SK-N-SH treated with all-trans-retinoic acid at 6 μM for 48 hours (cell line): ENCODE measurements at regions not wholly inside any gene's neighbourhood (a gene's known extent, or its start where the extent isn't known, plus 50 kb on each side); places are given as distances from the start of the nearest gene placed in this dataset.

ENCODE experiments used
- ARNTL ChIP-seq: fragments of 450-650 bp; formaldehyde crosslinking; IDR thresholded peaks from 2 replicates; pipeline ENCODE4 v1.5.0; 2020; ENCODE audit warnings: low read depth, mild to moderate bottlenecking, moderate library complexity, borderline replicate concordance
- CREB5 ChIP-seq: fragments of 250-450 bp; sonication (Bioruptor Pico); IDR thresholded peaks from 2 replicates; pipeline ENCODE4 v1.5.1; 2020; ENCODE audit warnings: low read depth, mild to moderate bottlenecking, moderate library complexity
- CSDC2 ChIP-seq: fragments of 250-450 bp; sonication (Bioruptor Pico); IDR thresholded peaks from 2 replicates; pipeline ENCODE4 v1.5.0; 2020; ENCODE audit warnings: mild to moderate bottlenecking, moderate library complexity
- CSRNP3 ChIP-seq: fragments of 250-450 bp; sonication (Bioruptor Pico); IDR thresholded peaks from 2 replicates; pipeline ENCODE4 v1.5.1; 2021; ENCODE audit warnings: mild to moderate bottlenecking, moderate library complexity
- POU6F1 ChIP-seq: fragments of 250-450 bp; sonication (Bioruptor Pico); IDR thresholded peaks from 2 replicates; pipeline ENCODE4 v1.8.0; 2021; ENCODE audit warnings: low read depth, mild to moderate bottlenecking, moderate library complexity, borderline replicate concordance
- RARB ChIP-seq: fragments of 250-450 bp; sonication (Bioruptor Pico); IDR thresholded peaks from 2 replicates; pipeline ENCODE4 v1.8.0; 2021; ENCODE audit warnings: mild to moderate bottlenecking, moderate library complexity
- SNAI2 ChIP-seq: fragments of 250-450 bp; sonication (Bioruptor Pico); IDR thresholded peaks from 2 replicates; pipeline ENCODE4 v1.5.0; 2020; ENCODE audit warnings: mild to moderate bottlenecking, moderate library complexity
- TSHZ2 ChIP-seq: fragments of 250-450 bp; sonication (Bioruptor Pico); IDR thresholded peaks from 2 replicates; pipeline ENCODE4 v1.5.0; 2020; ENCODE audit warnings: mild to moderate bottlenecking, moderate library complexity
- ZFP3 ChIP-seq: fragments of 250-450 bp; sonication (Bioruptor Pico); IDR thresholded peaks from 2 replicates; pipeline ENCODE4 v1.5.0; 2020; ENCODE audit warnings: mild to moderate bottlenecking, moderate library complexity
- ZFP30 ChIP-seq: fragments of 450-650 bp; formaldehyde crosslinking; IDR thresholded peaks from 2 replicates; pipeline ENCODE4 v1.5.0; 2022; ENCODE audit warnings: mild to moderate bottlenecking, moderate library complexity
- ZNF70 ChIP-seq: fragments of 450-650 bp; formaldehyde crosslinking; IDR thresholded peaks from 2 replicates; pipeline ENCODE4 v1.5.0; 2020; ENCODE audit warnings: mild to moderate bottlenecking, moderate library complexity

GRCh38 chr1:118556936-118557335 lies 371.9 kb upstream of the SPAG17 start:
- TF ChIP-seq ZFP3 (CRISPR knock-in tag), result no peak
- TF ChIP-seq POU6F1, result no peak
- TF ChIP-seq CSDC2 (CRISPR knock-in tag), result no peak
- TF ChIP-seq TSHZ2 (CRISPR knock-in tag), result no peak
- TF ChIP-seq RARB (CRISPR knock-in tag), result no peak
- no peak for TF ChIP-seq CSRNP3 (CRISPR knock-in tag)
- TF ChIP-seq ZNF70 (CRISPR knock-in tag), result no peak
- TF ChIP-seq CREB5, result no peak
- no peak for TF ChIP-seq ZFP30 (CRISPR knock-in tag)
- TF ChIP-seq SNAI2 (CRISPR knock-in tag), result no peak
- no peak for TF ChIP-seq ARNTL (CRISPR knock-in tag)
